H9 (cell line): ENCODE measurements at regions not wholly inside any gene's neighbourhood (a gene's known extent, or its start where the extent isn't known, plus 50 kb on each side); places are given as distances from the start of the nearest gene placed in this dataset.

ENCODE experiments used
- DNase-seq: peaks from one replicate; pipeline ENCODE4 v3.0.0-alpha.2; 2017
- H2AFZ ChIP-seq: one replicate; pipeline ENCODE4 v1.6.1; 2013; ENCODE audit warnings: mild to moderate bottlenecking, low read length, control low read depth, moderate library complexity
- H2AK5ac ChIP-seq: 2 replicates; pipeline ENCODE4 v1.6.1; 2013; ENCODE audit warnings: low read length, control low read depth, mixed read lengths; ENCODE audit not compliant: insufficient read length
- H2BK120ac ChIP-seq: one replicate; pipeline ENCODE4 v1.6.1; 2013; ENCODE audit warnings: low read depth, mild to moderate bottlenecking, low read length, control low read depth, inconsistent platforms; ENCODE audit not compliant: poor library complexity, severe bottlenecking
- H2BK12ac ChIP-seq: 2 replicates; pipeline ENCODE4 v1.6.1; 2013; ENCODE audit warnings: low read length, control low read depth, mixed read lengths, low read depth; ENCODE audit not compliant: insufficient read length
- H2BK15ac ChIP-seq: 2 replicates; pipeline ENCODE4 v1.6.1; 2013; ENCODE audit warnings: low read depth, low read length, control low read depth
- H2BK20ac ChIP-seq: one replicate; pipeline ENCODE4 v1.6.1; 2013; ENCODE audit warnings: low read depth, mild to moderate bottlenecking, low read length, control low read depth, inconsistent platforms; ENCODE audit not compliant: poor library complexity, severe bottlenecking
- H2BK5ac ChIP-seq: 2 replicates; pipeline ENCODE4 v1.6.1; 2013; ENCODE audit warnings: low read length, control low read depth, mixed read lengths; ENCODE audit not compliant: insufficient read length
- H3K14ac ChIP-seq: 2 replicates; pipeline ENCODE4 v1.6.1; 2013; ENCODE audit warnings: low read length, control low read depth; ENCODE audit not compliant: insufficient read depth
- H3K18ac ChIP-seq: 2 replicates; pipeline ENCODE4 v1.6.1; 2013; ENCODE audit warnings: low read depth, mild to moderate bottlenecking, mixed read lengths, low read length, control low read depth; ENCODE audit not compliant: insufficient read length
- H3K23ac ChIP-seq: 2 replicates; pipeline ENCODE4 v1.6.1; 2013; ENCODE audit warnings: low read length, control low read depth, mixed read lengths, low read depth; ENCODE audit not compliant: insufficient read length
- H3K23me2 ChIP-seq: 2 replicates; pipeline ENCODE4 v1.6.1; 2013; ENCODE audit warnings: low read depth, mild to moderate bottlenecking, mixed read lengths, low read length, control low read depth; ENCODE audit not compliant: insufficient read length, poor library complexity, severe bottlenecking
- H3K27ac ChIP-seq: 2 replicates; pipeline ENCODE4 v1.5.1; 2013; ENCODE audit warnings: low read length, control low read depth, mixed read lengths, low read depth; ENCODE audit not compliant: insufficient read length
- H3K27me3 ChIP-seq: 2 replicates; pipeline ENCODE4 v1.6.1; 2013; ENCODE audit warnings: low read length, control low read depth, inconsistent platforms; ENCODE audit not compliant: insufficient read depth
- H3K4ac ChIP-seq: 2 replicates; pipeline ENCODE4 v1.6.1; 2013; ENCODE audit warnings: low read depth, mild to moderate bottlenecking, control low read depth, inconsistent platforms, low read length, moderate library complexity
- H3K4me1 ChIP-seq: 2 replicates; pipeline ENCODE4 v1.6.1; 2013; ENCODE audit warnings: low read length, control low read depth, inconsistent platforms; ENCODE audit not compliant: insufficient read depth
- H3K4me2 ChIP-seq: 2 replicates; pipeline ENCODE4 v1.6.1; 2013; ENCODE audit warnings: low read length, control low read depth, mixed read lengths; ENCODE audit not compliant: insufficient read length, insufficient read depth
- H3K56ac ChIP-seq: 2 replicates; pipeline ENCODE4 v1.6.1; 2013; ENCODE audit warnings: low read depth, mild to moderate bottlenecking, mixed read lengths, low read length, control low read depth; ENCODE audit not compliant: insufficient read length
- H3K79me1 ChIP-seq: 2 replicates; pipeline ENCODE4 v1.6.1; 2013; ENCODE audit warnings: low read depth, mild to moderate bottlenecking, moderate library complexity, low read length, control low read depth, inconsistent platforms; ENCODE audit not compliant: insufficient read depth, poor library complexity, severe bottlenecking
- H3K79me2 ChIP-seq: 2 replicates; pipeline ENCODE4 v1.6.1; 2013; ENCODE audit warnings: low read length, control low read depth, inconsistent platforms; ENCODE audit not compliant: insufficient read depth
- H3K9ac ChIP-seq: 2 replicates; pipeline ENCODE4 v1.6.1; 2013; ENCODE audit warnings: low read length, control low read depth, mixed read lengths; ENCODE audit not compliant: insufficient read length; ENCODE audit errors: extremely low read depth
- H3K9me3 ChIP-seq: one replicate; pipeline ENCODE4 v1.6.1; 2013; ENCODE audit warnings: low read depth, low read length, inconsistent platforms; ENCODE audit not compliant: control insufficient read depth
- H3T11ph ChIP-seq: one replicate; pipeline ENCODE4 v1.6.1; 2013; ENCODE audit warnings: mild to moderate bottlenecking, low read length, control low read depth, inconsistent platforms
- H4K20me1 ChIP-seq: one replicate; pipeline ENCODE4 v1.6.1; 2013; ENCODE audit not compliant: control insufficient read depth, insufficient read length, insufficient read depth
- H4K5ac ChIP-seq: 2 replicates; pipeline ENCODE4 v1.6.1; 2013; ENCODE audit warnings: low read depth, mild to moderate bottlenecking, mixed read lengths, low read length, control low read depth; ENCODE audit not compliant: insufficient read length
- H4K8ac ChIP-seq: replicated peaks from 2 replicates; pipeline ENCODE4 v1.6.1; 2013; ENCODE audit warnings: low read length, control low read depth, mixed read lengths, low read depth; ENCODE audit not compliant: insufficient read length
- H4K91ac ChIP-seq: 2 replicates; pipeline ENCODE4 v1.6.1; 2013; ENCODE audit warnings: low read depth, mild to moderate bottlenecking, moderate library complexity, mixed read lengths, low read length, control low read depth; ENCODE audit not compliant: insufficient read length
- H3K27ac Mint-ChIP-seq, 3 experiments: 2 replicates in 2 of 3; 3 replicates in 1 of 3; pipeline ENCODE4 v1.8.0; 2020 to 2021; ENCODE audit warnings: mixed read lengths in 3 of 3, mild to moderate bottlenecking in 1 of 3, moderate library complexity in 1 of 3
- H3K27me3 Mint-ChIP-seq: 2 replicates; pipeline ENCODE4 v1.8.0; 2021; ENCODE audit warnings: low read depth, mild to moderate bottlenecking, moderate library complexity, mixed read lengths
- H3K36me3 Mint-ChIP-seq, 3 experiments: 2 replicates in 2 of 3; 3 replicates in 1 of 3; pipeline ENCODE4 v1.8.0; 2020 to 2021; ENCODE audit warnings: low read depth in 3 of 3, mixed read lengths in 3 of 3; ENCODE audit not compliant: insufficient read depth in 1 of 3
- H3K4me1 Mint-ChIP-seq, 2 experiments: 2 replicates each; pipeline ENCODE4 v1.8.0; 2020; ENCODE audit warnings: mixed read lengths in 2 of 2
- H3K4me3 Mint-ChIP-seq, 2 experiments: 2 replicates in 1 of 2; 3 replicates in 1 of 2; pipeline ENCODE4 v1.8.0; 2020 to 2021; ENCODE audit warnings: mild to moderate bottlenecking in 2 of 2, mixed read lengths in 2 of 2, moderate library complexity in 1 of 2
- H3K9me3 Mint-ChIP-seq, 2 experiments: 2 replicates in 1 of 2; 3 replicates in 1 of 2; pipeline ENCODE4 v1.8.0; 2020; ENCODE audit warnings: mild to moderate bottlenecking in 2 of 2, mixed read lengths in 2 of 2, moderate library complexity in 1 of 2
- CTCF ChIP-seq: fragments of 200-600 bp; sonication (generic); conservative IDR thresholded peaks from 3 replicates; pipeline ENCODE4 v1.8.0; 2021; ENCODE audit warnings: antibody characterized with exemption, mild to moderate bottlenecking
- WGBS: extraction: QIAGEN DNeasy Blood & Tissue Kit; methylation state at CpG from one replicate; pipeline ENCODE4 v1.1.7; 2013; ENCODE audit warnings: missing lambda C conversion rate, low lambda C conversion rate, mixed read lengths; ENCODE audit not compliant: insufficient read length; ENCODE audit errors: extremely low coverage; 5-methylcytosine and 5-hydroxymethylcytosine counted together

GRCh38 chr13:55554741-55555140 is 1586.0 kb upstream of the PRR20A start:
- H3K27ac Mint-ChIP-seq = no peak overlapping the region
- Histone ChIP-seq H2BK5ac (no peak overlapping the region), H3K23me2 (no peaks in the 10 kb centered on the region), H4K8ac (no peak overlapping the region), H4K91ac (no peak overlapping the region), H2AFZ (no peak overlapping the region), H3K27me3 (no peaks in the 10 kb centered on the region), H2BK12ac (no peak overlapping the region), H2BK20ac (no peak overlapping the region), H3K14ac (no peak overlapping the region), H4K5ac (no peak overlapping the region), H4K20me1 (no peaks in the 10 kb centered on the region), H3K9me3 (peaks cover 13% of the 10 kb centered on the region), H2BK15ac (no peak overlapping the region), H3K9ac (no peak overlapping the region), H3K23ac (no peak overlapping the region), H3K56ac (no peak overlapping the region), H3K79me1 (no peaks in the 10 kb centered on the region), H3K4me1 (no peaks in the 10 kb centered on the region), H3K27ac (no peak overlapping the region), H2BK120ac (no peak overlapping the region), H3K18ac (no peak overlapping the region), H3K79me2 (no peaks in the 10 kb centered on the region), H3K4ac (no peak overlapping the region), H3T11ph (no peak overlapping the region), H2AK5ac (no peak overlapping the region), H3K4me2 (no peak overlapping the region)
- H3K36me3 Mint-ChIP-seq = peaks cover 59 to 76% (median 59%) of the 10 kb centered on the region in 3 experiments
- DNase-seq = no peak
- H3K27me3 Mint-ChIP-seq = no peaks in the 10 kb centered on the region; the same call in 1 of the 2 replicates
- peaks cover 35 to 37% of the 10 kb centered on the region in 2 experiments for H3K9me3 Mint-ChIP-seq
- no peak for TF ChIP-seq CTCF
- H3K4me1 Mint-ChIP-seq = no peaks in the 10 kb centered on the region
- no CpG with 5 or more reads among the region's 1 CpG for WGBS
- no peak overlapping the region for H3K4me3 Mint-ChIP-seq
